ENCODE measurements at regions not wholly inside any gene's neighbourhood (a gene's known extent, or its start where the extent isn't known, plus 50 kb on each side); places are given as distances from the start of the nearest gene placed in this dataset.

- Histone ChIP-seq H3K27me3 (ENCODE audit: insufficient read depth, low read length) (no peaks in the 10 kb centered on the region), H3K9me3 (ENCODE audit: low read length) (no peaks in the 10 kb centered on the region), H4K20me1 (ENCODE audit: insufficient read depth, low read length) (no peaks in the 10 kb centered on the region), H3K27ac (ENCODE audit: low read depth, low read length, poor library complexity, severe bottlenecking) (no peak overlapping the region), H3K4me3 (ENCODE audit: low read depth, low read length, poor library complexity, severe bottlenecking) (no peak overlapping the region), H3F3A (ENCODE audit: insufficient read depth, low read length) (no peaks in the 10 kb centered on the region), H2AFZ (ENCODE audit: low read length) (no peak overlapping the region), H3K36me3 (ENCODE audit: insufficient read depth, low read length) (no peaks in the 10 kb centered on the region), H3K4me1 (ENCODE audit: insufficient read depth, low read length, severe bottlenecking) (no peaks in the 10 kb centered on the region), H3K79me2 (ENCODE audit: insufficient read depth, low read length) (no peaks in the 10 kb centered on the region), H3K9ac (ENCODE audit: low read length) (no peak overlapping the region), H3K4me2 (ENCODE audit: low read length) (no peak overlapping the region), H3K9me2 (ENCODE audit: low read depth, low read length) (no peaks in the 10 kb centered on the region)
- TF ChIP-seq EZH2 (IDR thresholded peaks at IDR 0.05; ENCODE audit: borderline replicate concordance, low read length): no peak
- TF ChIP-seq, protein P1, sequence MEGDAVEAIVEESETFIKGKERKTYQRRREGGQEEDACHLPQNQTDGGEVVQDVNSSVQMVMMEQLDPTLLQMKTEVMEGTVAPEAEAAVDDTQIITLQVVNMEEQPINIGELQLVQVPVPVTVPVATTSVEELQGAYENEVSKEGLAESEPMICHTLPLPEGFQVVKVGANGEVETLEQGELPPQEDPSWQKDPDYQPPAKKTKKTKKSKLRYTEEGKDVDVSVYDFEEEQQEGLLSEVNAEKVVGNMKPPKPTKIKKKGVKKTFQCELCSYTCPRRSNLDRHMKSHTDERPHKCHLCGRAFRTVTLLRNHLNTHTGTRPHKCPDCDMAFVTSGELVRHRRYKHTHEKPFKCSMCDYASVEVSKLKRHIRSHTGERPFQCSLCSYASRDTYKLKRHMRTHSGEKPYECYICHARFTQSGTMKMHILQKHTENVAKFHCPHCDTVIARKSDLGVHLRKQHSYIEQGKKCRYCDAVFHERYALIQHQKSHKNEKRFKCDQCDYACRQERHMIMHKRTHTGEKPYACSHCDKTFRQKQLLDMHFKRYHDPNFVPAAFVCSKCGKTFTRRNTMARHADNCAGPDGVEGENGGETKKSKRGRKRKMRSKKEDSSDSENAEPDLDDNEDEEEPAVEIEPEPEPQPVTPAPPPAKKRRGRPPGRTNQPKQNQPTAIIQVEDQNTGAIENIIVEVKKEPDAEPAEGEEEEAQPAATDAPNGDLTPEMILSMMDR (IDR thresholded peaks at IDR 0.05; ENCODE audit: low read length): no peak
Measured at GRCh38 chr12:126107659-126108058, 1042.4 kb downstream of the AACS start.

DNA sequence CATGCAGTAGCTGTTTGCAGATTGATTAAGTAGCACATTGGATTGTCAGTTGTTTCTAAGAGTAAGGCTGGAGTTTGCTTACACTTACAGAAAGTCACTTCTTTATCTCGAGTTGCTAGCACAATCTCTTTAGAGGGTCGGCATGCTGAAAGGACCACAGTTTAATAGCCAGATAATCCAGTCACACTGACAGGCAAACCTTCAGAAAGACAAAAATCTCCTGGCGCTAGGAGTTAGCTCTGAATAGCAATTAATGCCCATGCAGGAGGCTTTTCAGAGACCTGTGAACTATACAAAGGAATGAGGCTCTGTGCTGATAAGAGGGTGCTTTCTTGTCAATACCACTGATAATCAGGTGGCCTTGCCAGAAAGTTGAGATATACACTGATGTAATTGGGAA is 1043.0 kb downstream of the AACS start:
- no peaks in the 10 kb centered on the region for H3K4me1 ChIP-seq (ENCODE audit: insufficient read depth, low read length, severe bottlenecking)
- H3K4me2 ChIP-seq (ENCODE audit: low read length): no peak overlapping the region
- no peaks in the 10 kb centered on the region for H3K9me2 ChIP-seq (ENCODE audit: low read depth, low read length)
- TF ChIP-seq, protein P1 (IDR thresholded peaks at IDR 0.05; ENCODE audit: low read length): no peak
- no peak for TF ChIP-seq EZH2 (IDR thresholded peaks at IDR 0.05; ENCODE audit: borderline replicate concordance, low read length)
- no peaks in the 10 kb centered on the region for H3K27me3 ChIP-seq (ENCODE audit: insufficient read depth, low read length)
- no peaks in the 10 kb centered on the region for H3K79me2 ChIP-seq (ENCODE audit: insufficient read depth, low read length)
- no peaks in the 10 kb centered on the region for H4K20me1 ChIP-seq (ENCODE audit: insufficient read depth, low read length)
- no peak overlapping the region for H3K27ac ChIP-seq (ENCODE audit: low read depth, low read length, poor library complexity, severe bottlenecking)
- H3K36me3 ChIP-seq (ENCODE audit: insufficient read depth, low read length): no peaks in the 10 kb centered on the region
- H3K9me3 ChIP-seq (ENCODE audit: low read length): no peaks in the 10 kb centered on the region
- H3F3A ChIP-seq (ENCODE audit: insufficient read depth, low read length): no peaks in the 10 kb centered on the region
- H2AFZ ChIP-seq (ENCODE audit: low read length): no peak overlapping the region
- no peak overlapping the region for H3K9ac ChIP-seq (ENCODE audit: low read length)
- no peak overlapping the region for H3K4me3 ChIP-seq (ENCODE audit: low read depth, low read length, poor library complexity, severe bottlenecking)

- Histone ChIP-seq H4K20me1 (ENCODE audit: insufficient read depth, low read length) (no peaks in the 10 kb centered on the region), H3K9ac (ENCODE audit: low read length) (no peak overlapping the region), H3K79me2 (ENCODE audit: insufficient read depth, low read length) (no peaks in the 10 kb centered on the region), H3K27me3 (ENCODE audit: insufficient read depth, low read length) (no peaks in the 10 kb centered on the region), H3K9me2 (ENCODE audit: low read depth, low read length) (no peaks in the 10 kb centered on the region), H3F3A (ENCODE audit: insufficient read depth, low read length) (no peaks in the 10 kb centered on the region), H3K9me3 (ENCODE audit: low read length) (no peaks in the 10 kb centered on the region), H3K27ac (ENCODE audit: low read depth, low read length, poor library complexity, severe bottlenecking) (no peak overlapping the region), H3K4me1 (ENCODE audit: insufficient read depth, low read length, severe bottlenecking) (no peaks in the 10 kb centered on the region), H2AFZ (ENCODE audit: low read length) (no peak overlapping the region), H3K4me2 (ENCODE audit: low read length) (no peak overlapping the region), H3K36me3 (ENCODE audit: insufficient read depth, low read length) (no peaks in the 10 kb centered on the region), H3K4me3 (ENCODE audit: low read depth, low read length, poor library complexity, severe bottlenecking) (no peak overlapping the region)
- TF ChIP-seq, protein P1 (IDR thresholded peaks at IDR 0.05; ENCODE audit: low read length): no peak
- TF ChIP-seq EZH2 (IDR thresholded peaks at IDR 0.05; ENCODE audit: borderline replicate concordance, low read length): no peak
Measured at GRCh38 chr12:126112141-126112540, 1046.9 kb downstream of the AACS start.
